Fibroblast of pulmonary artery (primary cell): ENCODE measurements at regions not wholly inside any gene's neighbourhood (a gene's known extent, or its start where the extent isn't known, plus 50 kb on each side); places are given as distances from the start of the nearest gene placed in this dataset.

Experiments
- DNase-seq: peaks from one replicate; pipeline ENCODE4 v3.0.0-alpha.2; 2010; ENCODE audit warnings: low read depth
- H3K4me3 ChIP-seq: replicated peaks from 2 replicates; pipeline ENCODE4 v1.5.1; 2011; ENCODE audit warnings: low read depth, mild to moderate bottlenecking, control low read depth, low read length, moderate library complexity
- TF ChIP-seq, protein P1 (sequence below): IDR thresholded peaks from 2 replicates; pipeline ENCODE4 v1.5.1; 2011; ENCODE audit warnings: mild to moderate bottlenecking, control low read depth, low read length, inconsistent platforms; ENCODE audit errors: missing control alignments

DNA sequence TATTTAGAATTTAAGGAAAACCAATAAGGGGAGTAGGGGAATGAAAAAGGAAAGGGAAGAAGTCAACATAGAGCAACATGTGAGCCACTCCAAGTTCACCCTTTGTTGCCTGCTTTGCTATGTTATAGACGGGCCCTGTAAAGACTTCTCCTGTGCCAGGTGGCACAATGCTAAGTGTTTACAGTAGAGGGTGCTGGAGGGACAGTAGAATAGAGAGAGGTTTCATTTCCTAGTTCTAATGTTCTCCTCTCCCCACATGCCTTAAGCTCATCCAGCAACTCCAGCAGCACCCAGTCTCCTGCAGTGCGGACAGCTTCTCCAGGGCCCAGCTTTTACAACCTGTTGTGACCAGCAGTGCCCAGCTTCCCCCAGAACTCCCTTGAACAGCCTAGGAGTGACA is 468.0 kb downstream of the HS3ST3B1 start:
- no peak overlapping the region for H3K4me3 ChIP-seq
- TF ChIP-seq, protein P1, sequence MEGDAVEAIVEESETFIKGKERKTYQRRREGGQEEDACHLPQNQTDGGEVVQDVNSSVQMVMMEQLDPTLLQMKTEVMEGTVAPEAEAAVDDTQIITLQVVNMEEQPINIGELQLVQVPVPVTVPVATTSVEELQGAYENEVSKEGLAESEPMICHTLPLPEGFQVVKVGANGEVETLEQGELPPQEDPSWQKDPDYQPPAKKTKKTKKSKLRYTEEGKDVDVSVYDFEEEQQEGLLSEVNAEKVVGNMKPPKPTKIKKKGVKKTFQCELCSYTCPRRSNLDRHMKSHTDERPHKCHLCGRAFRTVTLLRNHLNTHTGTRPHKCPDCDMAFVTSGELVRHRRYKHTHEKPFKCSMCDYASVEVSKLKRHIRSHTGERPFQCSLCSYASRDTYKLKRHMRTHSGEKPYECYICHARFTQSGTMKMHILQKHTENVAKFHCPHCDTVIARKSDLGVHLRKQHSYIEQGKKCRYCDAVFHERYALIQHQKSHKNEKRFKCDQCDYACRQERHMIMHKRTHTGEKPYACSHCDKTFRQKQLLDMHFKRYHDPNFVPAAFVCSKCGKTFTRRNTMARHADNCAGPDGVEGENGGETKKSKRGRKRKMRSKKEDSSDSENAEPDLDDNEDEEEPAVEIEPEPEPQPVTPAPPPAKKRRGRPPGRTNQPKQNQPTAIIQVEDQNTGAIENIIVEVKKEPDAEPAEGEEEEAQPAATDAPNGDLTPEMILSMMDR = no peak
- DNase-seq = no peak

DNA sequence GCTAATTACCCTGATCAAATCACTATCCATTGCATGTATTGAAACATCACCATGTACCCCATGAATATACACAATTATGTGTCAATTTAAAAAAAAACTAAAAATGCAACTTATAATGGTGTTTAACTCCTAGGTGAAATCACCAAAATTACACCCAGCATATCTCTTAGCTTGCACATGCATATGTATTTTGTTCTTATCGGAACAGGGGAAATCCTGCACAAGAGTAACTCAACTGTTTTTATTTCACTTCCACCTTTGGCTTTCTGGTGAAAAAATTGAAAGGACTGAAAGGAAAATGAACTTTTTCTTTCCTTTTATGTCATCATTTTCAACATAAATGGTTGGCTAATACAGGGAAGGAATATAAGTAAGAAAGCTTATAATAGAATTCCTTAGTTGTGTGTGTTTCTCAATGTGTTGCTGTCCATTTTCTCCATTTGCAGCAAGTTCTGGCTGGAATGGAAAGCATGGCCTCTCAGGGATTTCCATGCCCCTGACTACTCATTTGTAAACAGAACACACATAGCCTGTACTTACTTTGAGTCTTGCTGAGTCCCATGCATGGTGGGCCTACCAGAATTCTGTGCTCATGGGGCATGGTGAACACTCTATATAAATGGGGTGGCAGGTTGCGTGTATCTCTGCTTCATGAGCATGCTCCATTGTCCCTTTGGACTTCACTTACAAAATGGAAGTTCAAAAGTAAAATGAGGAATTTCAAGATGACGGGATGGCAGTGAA is 462.0 kb downstream of the HS3ST3B1 start:
- no peak for DNase-seq
- TF ChIP-seq, protein P1 = no peak
- H3K4me3 ChIP-seq = no peak overlapping the region

DNA sequence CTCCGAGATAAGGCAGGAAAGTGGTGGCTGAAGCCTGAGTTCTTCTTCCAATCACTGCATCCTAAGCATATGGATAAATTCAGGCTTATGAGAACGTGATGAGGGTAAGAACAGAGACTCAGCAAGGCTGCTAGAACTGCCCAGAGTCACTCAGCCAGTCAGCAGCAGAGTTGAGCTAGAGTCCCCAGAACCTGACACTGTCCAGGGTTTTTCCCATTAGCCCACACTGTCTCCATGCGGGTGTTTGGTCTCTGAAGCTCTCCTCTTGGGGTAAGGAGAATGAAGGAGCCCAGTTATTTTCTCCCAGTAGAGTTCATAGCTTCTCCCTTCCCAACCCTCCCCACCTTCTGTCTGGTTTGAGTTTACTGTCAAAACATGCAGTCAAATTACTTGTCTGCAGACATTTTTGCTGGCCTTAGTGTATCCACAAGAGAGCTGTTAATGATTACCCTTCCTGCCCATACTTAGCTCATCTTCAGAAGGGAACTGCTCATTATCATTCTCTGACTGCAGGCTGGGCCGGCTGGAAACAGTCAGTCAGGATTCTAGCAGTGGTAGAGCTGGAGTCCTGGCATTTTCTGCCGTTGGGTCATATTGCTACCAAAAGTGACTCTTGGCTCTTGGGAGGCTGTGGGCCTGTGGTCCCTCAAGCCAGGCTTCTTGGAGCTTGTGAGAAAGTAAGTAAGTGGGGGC is 460.0 kb downstream of the HS3ST3B1 start:
- TF ChIP-seq, protein P1 = no peak
- no peak for DNase-seq
- no peak overlapping the region for H3K4me3 ChIP-seq

DNA sequence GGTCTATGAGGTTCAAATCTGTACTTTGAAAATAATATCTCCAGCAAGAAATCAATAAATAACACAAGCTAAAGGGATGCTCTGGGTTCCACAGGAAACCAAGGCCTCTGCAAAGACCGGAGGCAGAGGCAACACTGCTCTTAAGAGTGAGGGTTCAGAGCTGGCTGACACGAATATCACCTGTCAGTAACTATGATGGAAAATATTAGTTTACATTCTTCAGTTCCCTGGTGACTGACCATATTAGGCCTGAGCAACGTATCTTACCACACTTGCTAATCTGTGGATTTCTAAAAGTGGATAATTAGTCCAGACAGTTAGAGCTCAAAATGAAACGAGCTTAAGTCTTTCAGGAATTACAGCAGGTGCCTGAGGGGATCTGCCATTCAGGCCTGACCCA is 459.3 kb downstream of the HS3ST3B1 start:
- DNase-seq = no peak
- TF ChIP-seq, protein P1 = no peak
- no peak overlapping the region for H3K4me3 ChIP-seq

DNA sequence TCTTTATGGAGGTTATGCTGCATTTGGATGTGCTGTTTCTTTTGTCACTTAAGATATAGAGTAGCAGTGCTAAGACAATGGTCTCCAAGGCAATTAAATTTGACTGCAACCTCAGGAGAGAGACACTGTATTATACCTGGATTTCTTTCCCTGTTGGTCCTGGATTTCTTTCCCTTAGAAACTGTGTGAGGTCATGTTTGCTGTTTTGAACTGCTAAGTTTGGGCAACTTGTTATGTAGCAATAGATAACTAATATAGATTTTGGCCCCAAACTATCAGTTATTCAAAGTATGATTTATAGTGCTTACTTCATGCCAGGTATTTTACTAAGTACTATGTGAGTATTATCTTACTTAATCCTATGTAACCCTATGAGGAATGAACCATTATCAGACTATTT is 458.4 kb downstream of the HS3ST3B1 start:
- TF ChIP-seq, protein P1 = no peak
- no peak for DNase-seq

DNA sequence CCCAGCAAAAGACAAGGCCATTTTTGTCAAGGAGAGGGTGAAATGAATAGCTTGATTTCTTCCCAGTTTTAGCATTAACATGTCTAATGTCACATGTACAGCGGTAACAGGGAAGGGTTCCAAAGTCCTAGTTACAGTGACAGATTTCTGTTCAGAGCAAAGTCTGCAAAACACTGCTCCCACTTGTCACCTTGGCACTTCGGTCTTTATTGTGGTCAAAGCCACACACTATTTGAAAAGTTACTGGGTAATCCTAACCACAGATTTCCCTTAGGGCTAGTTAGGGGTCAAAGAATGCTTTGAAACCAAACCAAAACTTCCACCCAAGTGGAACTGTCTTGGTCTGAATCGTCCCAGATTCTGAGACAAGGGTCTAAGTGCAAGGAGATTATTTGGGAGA is 455.6 kb downstream of the HS3ST3B1 start:
- TF ChIP-seq, protein P1 = no peak
- no peak overlapping the region for H3K4me3 ChIP-seq
- DNase-seq = no peak

More for the DNA sequence above, 458.4 kb downstream of the HS3ST3B1 start:
- no peak overlapping the region for H3K4me3 ChIP-seq

DNA sequence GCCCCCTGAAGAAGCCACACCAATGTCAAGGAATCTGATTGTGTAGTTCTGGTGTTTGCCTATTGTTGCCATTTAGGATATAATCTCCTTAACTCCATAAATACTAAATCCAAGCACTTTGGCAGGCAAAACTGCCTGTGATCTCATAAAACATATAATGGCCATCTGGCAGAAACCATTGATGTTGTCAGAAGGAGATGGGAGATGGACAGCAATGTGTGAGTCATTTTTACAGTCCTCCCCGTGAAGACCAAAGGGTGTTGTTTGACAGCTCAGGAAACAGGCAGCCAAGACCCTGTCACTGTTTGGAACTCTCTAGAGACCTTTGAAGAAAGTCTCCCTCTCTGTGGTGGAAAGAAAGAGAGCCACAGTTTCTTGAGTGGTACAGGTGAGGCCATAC is 454.1 kb downstream of the HS3ST3B1 start:
- H3K4me3 ChIP-seq = no peak overlapping the region
- TF ChIP-seq, protein P1 = no peak
- no peak for DNase-seq
